Neutrophil (primary cell): ENCODE measurements at regions not wholly inside any gene's neighbourhood (a gene's known extent, or its start where the extent isn't known, plus 50 kb on each side); places are given as distances from the start of the nearest gene placed in this dataset.

Experiments
- H3K27ac ChIP-seq: fragments of 200-600 bp; sonication (generic); 2 replicates; pipeline ENCODE4 v1.5.1; 2016; ENCODE audit warnings: mild to moderate bottlenecking, moderate library complexity
- H3K27me3 ChIP-seq: fragments of 200-600 bp; sonication (generic); 2 replicates; pipeline ENCODE4 v1.6.0; 2016; ENCODE audit warnings: mild to moderate bottlenecking
- H3K36me3 ChIP-seq: fragments of 200-600 bp; sonication (generic); 2 replicates; pipeline ENCODE4 v1.5.1; 2017
- H3K4me1 ChIP-seq, 2 experiments: fragments of 200-600 bp in 1 of 2; sonication (generic) in 1 of 2; 1 replicate in 1 of 2; 2 replicates in 1 of 2; pipeline versions ENCODE4 v1.5.1 to v1.6.1; 2013 to 2016; ENCODE audit warnings: low read depth in 1 of 2, low read length in 1 of 2, mild to moderate bottlenecking in 1 of 2, moderate library complexity in 1 of 2; ENCODE audit not compliant: control insufficient read depth in 1 of 2, insufficient read depth in 1 of 2
- H3K4me3 ChIP-seq, 2 experiments: fragments of 200-600 bp in 1 of 2; sonication (generic) in 1 of 2; 1 replicate in 1 of 2; 2 replicates in 1 of 2; pipeline ENCODE4 v1.5.1; 2013 to 2016; ENCODE audit warnings: low read depth in 1 of 2, low read length in 1 of 2, mild to moderate bottlenecking in 1 of 2, moderate library complexity in 1 of 2
- H3K9me3 ChIP-seq: fragments of 200-600 bp; sonication (generic); 2 replicates; pipeline ENCODE4 v1.5.1; 2016
- CTCF ChIP-seq: fragments of 200-600 bp; sonication (generic); IDR thresholded peaks from 2 replicates; pipeline ENCODE4 v1.5.1; 2016; ENCODE audit warnings: antibody characterized with exemption

- no peak for TF ChIP-seq CTCF
- no peak overlapping the region for H3K27ac ChIP-seq
- H3K4me3 ChIP-seq: no peak overlapping the region
- H3K4me1 ChIP-seq: no peaks in the 10 kb centered on the region
- no peaks in the 10 kb centered on the region for H3K36me3 ChIP-seq
- H3K27me3 ChIP-seq: no peaks in the 10 kb centered on the region
- no peaks in the 10 kb centered on the region for H3K9me3 ChIP-seq
Observed at GRCh38 chr4:29278585-29278984, 1441.6 kb upstream of the PCDH7 start.

GRCh38 chr4:29289118-29289517, 1431.1 kb upstream of the PCDH7 start:
- no peak overlapping the region for H3K4me3 ChIP-seq
- no peaks in the 10 kb centered on the region for H3K4me1 ChIP-seq
- H3K27ac ChIP-seq: no peak overlapping the region
- H3K27me3 ChIP-seq: no peaks in the 10 kb centered on the region
- no peaks in the 10 kb centered on the region for H3K9me3 ChIP-seq
- no peak for TF ChIP-seq CTCF
- no peaks in the 10 kb centered on the region for H3K36me3 ChIP-seq

GRCh38 chr4:29295280-29295679, 1424.9 kb upstream of the PCDH7 start:
- no peak for TF ChIP-seq CTCF
- no peaks in the 10 kb centered on the region for H3K27me3 ChIP-seq
- no peaks in the 10 kb centered on the region for H3K4me1 ChIP-seq
- H3K9me3 ChIP-seq: no peaks in the 10 kb centered on the region
- no peaks in the 10 kb centered on the region for H3K36me3 ChIP-seq
- no peak overlapping the region for H3K27ac ChIP-seq
- H3K4me3 ChIP-seq: no peak overlapping the region

GRCh38 chr4:29304595-29304994, 1415.6 kb upstream of the PCDH7 start:
- H3K4me3 ChIP-seq: no peak overlapping the region
- no peaks in the 10 kb centered on the region for H3K9me3 ChIP-seq
- no peaks in the 10 kb centered on the region for H3K4me1 ChIP-seq
- no peak for TF ChIP-seq CTCF
- no peaks in the 10 kb centered on the region for H3K36me3 ChIP-seq
- H3K27me3 ChIP-seq: no peaks in the 10 kb centered on the region
- H3K27ac ChIP-seq: no peak overlapping the region

- Histone ChIP-seq H3K4me1 (no peaks in the 10 kb centered on the region), H3K36me3 (no peaks in the 10 kb centered on the region), H3K27me3 (no peaks in the 10 kb centered on the region), H3K9me3 (no peaks in the 10 kb centered on the region), H3K4me3 (no peak overlapping the region), H3K27ac (no peak overlapping the region)
- no peak for TF ChIP-seq CTCF
Observed at GRCh38 chr4:29307256-29307655, 1412.9 kb upstream of the PCDH7 start.

GRCh38 chr4:29307755-29308154, 1412.4 kb upstream of the PCDH7 start:
- Histone ChIP-seq H3K4me3 (no peak overlapping the region), H3K36me3 (no peaks in the 10 kb centered on the region), H3K27me3 (no peaks in the 10 kb centered on the region), H3K27ac (no peak overlapping the region), H3K4me1 (no peaks in the 10 kb centered on the region), H3K9me3 (no peaks in the 10 kb centered on the region)
- TF ChIP-seq CTCF: no peak
